HG02938 (cell line): ENCODE measurements at regions not wholly inside any gene's neighbourhood (a gene's known extent, or its start where the extent isn't known, plus 50 kb on each side); places are given as distances from the start of the nearest gene placed in this dataset.
A peak's percentile ranks its signal among the peaks of the same experiment; 100 is the strongest.
"Not testable (repeated sequence)": the region's sequence is repeated elsewhere in the genome, so short reads cannot be mapped to it uniquely, and the experiment has no call there.

Source experiments
- ATAC-seq: cut with Tn5 transposase; IDR thresholded peaks from one replicate; pipeline ENCODE4 v1.9.1; 2021; ENCODE audit warnings: mild to moderate bottlenecking, moderate library complexity; ENCODE audit not compliant: unreplicated experiment

DNA sequence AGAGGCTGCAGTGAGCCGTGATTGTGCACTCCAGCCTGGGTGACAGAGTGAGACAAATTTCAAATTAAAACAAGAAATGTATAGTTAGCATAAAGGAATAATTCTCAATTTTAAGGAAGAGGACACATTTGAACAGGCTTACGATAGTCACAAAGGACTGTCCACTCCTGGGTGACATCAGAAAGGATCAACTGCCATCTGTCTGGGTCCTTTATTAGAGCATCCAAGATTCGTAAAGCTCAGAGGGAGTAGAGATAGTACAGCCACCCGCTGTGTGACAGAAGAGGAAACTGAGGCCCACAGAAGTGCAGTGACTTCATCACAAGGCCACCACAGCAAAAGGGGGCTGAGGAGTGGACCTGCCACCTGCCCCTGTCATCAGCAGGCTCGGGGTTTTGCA, 149.3 kb upstream of the RBPJ start:
- ATAC-seq: no peak

DNA sequence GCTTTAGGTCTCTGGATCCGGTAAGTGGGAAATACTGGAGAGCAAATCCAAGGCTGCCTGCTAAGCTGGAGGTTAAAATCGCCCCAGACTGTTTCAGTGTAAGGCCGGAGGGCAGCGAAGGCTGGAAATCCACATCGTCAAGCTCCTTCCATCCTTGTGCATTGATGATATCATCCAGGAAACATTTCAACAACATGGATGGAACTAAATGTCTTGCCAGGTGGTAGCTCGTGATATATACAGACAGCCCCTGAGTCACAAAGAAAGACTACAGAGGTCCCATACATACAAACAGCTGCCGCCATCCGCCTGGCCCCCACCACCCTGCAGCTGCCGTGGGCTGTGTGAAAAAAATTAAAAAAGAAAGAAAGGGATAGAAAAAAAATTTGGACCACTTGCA, 148.9 kb upstream of the RBPJ start:
- ATAC-seq: no peak

DNA sequence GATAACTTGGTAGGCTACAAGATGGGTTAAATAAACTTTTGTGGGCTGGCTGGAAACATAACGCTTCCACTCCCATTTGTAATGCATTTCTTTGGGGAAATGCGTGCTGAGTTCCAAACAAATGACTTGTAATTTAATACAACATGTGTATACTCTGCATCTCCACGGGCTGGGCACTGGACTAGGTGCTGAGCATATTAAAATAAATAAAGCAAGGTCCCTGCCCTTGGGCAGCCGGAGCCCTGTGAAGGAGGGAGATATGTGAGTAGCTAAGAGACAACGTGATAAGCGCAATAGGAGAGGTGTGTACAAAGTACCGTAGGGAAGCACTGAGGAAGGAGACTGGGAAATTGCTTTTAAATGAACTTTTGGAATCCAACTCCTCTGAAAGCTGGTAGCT, 147.2 kb upstream of the RBPJ start:
- ATAC-seq: no peak

DNA sequence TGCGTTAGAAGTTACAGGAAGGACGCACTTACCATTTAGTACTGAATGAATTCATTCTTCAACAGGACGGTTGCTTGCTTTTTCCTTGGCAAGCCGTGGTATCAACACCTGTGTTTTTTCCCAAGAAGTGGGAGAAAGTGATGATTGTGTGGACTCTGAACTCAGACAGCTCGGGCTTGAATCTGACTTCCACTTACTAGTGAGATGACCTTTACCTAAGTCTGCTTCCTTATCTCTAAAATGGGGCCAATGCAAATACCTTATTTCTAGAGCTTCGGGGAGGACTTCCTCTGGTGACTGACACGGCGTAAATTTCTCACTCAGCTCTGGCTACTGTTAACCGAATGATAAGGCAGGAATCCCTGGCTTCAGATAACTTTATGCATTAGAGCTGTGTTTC, 146.8 kb upstream of the RBPJ start:
- no peak for ATAC-seq

DNA sequence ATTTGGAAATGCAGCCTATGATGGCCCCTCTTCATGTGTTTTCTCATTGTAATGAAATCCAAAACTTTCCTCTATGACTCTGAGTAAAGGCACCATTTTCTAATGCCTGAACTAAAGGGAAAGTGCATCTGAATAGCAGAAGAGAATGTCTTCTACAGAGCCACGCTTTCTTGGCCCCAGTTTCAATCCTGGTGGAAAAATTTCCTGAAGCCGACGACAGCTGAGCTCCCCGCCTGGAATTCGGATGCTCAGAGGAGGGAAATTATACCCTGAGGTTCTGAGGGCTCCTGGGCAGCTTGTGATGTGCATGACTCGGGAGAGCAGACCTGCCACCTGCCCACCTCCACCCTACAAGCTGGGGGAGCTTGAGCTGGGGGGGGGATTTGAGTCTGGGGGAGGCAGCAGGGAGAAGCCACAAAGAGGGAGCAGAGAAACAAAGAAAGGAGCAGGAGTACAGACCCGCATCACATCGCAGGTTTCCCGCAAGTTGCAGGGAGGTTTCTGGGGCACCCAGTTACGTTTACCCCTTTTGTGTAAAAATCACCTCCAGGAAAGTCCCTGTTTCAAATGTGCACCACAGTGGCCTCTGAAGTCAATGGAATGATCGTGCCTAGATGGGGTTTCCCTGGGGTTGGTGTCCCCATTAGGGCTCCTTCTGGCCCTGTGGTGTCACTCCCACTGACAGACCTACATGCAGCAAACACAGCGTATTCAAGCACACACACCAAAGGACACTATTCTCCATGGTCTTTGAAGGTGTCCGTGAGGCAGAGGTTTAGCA, 145.6 kb upstream of the RBPJ start:
- peak; percentile 37 for ATAC-seq

DNA sequence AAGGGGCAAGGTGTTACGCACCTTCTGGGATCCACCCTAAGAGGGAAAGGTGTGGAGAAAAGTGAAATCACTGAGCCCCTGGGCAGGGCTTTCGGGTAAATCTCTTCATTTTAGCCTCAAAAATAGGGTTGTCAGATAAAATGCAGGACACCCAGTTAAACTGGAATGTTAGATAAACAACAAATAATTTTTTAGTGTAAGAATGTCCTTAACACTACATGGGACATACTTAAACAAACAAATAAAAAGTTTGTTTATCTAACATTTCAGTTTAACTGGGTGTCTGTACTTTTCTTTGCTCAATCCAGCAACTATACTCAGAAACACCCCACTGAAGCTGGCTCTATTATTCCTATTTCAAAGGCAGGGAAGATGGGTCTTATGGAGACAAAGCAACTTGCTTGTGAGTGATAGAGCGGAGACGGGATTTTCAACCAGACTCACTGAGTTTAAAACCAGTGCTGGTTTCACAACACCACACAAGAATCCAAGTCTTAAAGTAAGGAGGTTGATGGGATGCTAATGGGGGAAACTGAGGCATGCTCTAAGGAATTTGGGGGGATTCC, 144.8 kb upstream of the RBPJ start:
- no peak for ATAC-seq

DNA sequence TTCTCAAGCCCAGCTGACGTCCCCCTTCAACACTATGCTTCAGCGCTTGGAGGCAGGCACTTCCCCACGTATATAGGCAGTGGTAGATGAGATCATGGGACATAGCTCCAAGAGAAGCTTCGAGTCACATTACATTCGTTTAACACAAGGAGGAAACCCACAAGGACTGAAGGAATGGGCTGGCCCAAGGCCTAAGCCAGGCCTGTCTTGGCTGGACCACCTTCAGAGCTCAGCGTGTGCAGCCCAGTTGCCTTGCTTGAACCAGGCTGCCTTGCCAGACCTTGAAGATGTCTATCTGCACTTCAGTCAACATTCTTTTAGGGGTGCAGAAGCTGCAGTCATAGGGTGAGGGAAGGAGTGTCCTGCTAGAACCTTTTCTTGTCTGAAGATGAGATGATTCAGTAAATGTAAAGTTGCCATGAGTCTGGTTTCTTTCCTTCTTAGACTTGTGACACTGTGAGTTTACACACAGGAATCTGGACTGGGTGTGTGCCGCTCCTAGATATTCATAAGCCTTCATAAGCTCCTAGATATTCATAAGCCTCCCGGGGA, 144.1 kb upstream of the RBPJ start:
- no peak for ATAC-seq

DNA sequence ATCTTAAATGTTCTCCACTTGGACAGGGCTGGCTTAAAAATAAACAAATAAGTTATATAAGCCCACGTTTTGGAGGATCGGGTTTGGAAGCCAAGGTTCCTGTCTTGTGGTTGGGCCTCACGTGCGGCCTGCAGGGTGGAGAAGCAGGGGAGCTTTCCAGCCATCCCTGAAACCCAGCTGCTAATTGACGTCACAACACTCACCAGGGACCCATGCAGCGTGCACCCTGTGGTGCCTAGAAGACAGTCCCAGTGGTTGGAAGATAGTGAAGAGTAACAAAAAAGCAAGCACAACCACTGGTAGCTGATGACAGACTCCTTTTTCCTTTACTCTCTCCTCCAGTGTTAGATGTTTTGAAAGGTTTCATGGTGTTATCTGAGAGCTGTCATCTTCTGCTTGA, 142.0 kb upstream of the RBPJ start:
- ATAC-seq: peak; percentile 6

DNA sequence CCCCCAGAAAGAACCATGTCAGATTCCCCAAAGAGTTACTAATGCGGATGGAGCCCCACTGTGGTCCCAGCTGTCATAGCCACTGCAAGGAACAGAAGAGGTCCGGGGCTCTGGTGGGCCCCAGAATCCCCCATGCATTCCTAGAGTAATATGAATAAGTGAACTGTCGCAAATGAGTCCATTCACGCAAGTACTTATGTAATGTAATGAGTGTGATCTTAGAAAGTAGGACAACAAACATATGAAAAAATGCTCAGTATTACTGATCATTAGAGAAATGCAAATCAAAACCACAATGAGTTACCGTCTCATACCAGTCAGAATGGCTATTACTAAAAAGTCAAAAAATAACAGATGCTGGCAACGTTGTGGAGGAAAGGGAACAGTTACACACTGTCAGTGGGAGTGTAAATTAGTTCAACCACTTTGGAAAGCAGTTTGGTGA, 141.5 kb upstream of the RBPJ start:
- ATAC-seq: peak; percentile 90

DNA sequence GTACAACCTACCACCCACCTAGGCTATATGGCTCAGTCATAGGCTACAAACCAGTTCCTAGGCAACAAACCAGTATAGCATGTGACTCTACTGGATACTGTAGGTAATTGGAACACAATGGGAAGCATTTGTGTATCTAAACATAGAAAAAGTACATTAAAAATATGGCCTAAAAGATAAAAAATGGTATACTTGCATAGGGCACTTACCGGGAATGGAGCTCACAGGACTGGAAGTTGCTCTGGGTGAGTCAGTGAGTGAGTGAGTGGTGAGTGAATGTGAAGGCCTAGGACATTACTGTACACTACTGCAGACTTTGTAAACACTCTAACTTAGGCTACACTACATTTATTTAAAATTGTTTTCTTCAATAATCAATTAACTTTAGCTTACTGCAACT, 139.2 kb upstream of the RBPJ start:
- no peak for ATAC-seq

DNA sequence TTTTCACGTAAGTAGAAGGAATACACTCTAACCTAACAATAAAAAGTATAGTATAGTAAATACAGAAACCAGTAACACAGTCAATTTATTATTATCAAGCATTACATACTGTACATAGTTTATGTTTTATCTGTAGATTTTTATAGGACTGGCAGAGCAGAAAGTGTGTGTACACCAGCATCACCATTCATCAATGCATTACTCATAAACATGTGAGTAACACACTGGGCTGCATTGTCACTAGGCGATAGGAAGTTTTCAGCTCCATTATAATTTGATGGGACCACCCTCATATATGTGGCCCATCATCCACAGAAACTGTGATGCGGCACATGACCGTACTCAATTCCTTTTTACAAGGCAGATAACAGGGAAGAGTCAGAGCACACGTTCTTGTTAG, 137.8 kb upstream of the RBPJ start:
- ATAC-seq: no peak

DNA sequence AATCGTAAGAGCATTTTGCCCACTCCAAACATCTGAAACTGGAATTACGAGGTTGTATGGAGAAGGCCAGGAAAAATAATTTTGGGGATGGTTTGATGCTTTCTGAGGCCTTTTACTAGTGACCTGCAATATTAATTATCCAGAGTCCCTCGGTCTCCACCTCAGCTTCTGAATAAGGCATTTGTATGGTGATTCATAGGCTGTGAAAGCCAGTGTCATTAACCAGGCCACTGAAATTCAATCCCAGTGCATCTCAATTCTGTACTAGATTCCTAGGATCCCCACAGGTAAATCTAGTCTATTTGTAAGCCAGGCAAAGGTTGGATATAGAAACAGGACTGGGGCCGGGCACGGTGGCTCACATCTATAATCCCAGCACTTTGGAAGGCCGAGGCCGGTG, 135.4 kb upstream of the RBPJ start:
- no peak for ATAC-seq

DNA sequence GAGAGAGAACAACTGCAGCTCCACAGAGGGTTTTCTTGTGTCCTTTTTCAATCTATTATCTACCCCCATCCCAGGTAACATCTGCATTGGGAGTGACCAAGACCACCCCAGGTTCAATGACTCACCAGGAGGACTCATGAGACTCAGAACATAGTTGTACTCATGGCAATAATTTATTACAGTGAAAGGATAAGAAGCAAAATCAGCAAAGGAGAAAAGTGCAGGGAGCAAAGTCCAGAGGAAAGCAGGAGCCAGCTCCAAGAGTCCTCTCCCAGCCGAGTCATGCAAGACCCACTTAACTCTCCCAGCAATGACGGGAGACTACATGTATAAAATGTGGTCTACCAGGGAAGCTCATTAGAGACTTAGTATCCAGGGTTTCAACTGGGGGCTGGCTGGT, 129.5 kb upstream of the RBPJ start:
- no peak for ATAC-seq

DNA sequence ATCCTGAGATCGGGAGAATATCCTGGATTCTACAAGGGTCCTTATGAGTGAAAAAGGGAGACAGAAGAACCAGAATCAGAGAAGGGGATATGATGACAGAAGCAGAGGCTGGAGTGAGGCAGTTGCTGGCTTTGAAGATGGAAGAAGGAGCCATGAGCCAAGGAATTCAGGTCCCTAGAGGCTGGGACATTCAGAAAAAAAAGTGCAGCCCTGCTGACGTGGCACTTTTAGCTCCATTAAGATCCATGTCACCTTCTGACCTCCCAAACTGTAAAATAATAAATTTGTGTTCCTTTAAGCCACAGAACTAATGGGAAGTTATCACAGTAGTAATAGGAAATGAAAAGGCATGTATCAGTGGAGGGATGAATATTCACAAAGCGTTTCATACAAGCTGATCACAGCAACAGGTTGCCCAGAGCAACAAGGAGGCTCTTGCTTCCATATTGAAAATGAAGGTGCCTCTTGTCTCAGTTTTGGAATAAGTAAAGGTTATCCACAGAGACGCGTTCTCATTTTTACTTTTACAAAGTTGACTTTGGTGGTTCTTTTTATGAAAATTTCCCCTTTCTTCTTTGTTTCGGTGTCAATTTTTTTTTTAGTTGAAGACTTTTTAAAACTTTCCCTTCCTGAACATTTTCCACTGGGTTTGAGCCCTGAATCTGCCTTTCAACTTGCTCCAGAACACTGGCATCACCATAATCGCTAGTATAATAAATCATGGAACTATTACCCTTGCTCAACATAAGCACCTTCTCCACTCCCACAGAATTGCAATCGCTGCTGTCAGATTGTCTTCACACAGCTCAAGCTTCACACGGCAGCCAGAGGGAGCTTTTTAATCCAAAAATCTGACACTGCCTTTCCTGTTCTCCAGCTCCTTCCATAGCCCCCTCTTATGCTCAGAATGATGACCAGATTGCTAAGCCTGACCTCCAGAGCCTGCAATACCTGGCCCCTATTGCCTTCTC, 127.6 kb upstream of the RBPJ start:
- peak; percentile 41 for ATAC-seq

DNA sequence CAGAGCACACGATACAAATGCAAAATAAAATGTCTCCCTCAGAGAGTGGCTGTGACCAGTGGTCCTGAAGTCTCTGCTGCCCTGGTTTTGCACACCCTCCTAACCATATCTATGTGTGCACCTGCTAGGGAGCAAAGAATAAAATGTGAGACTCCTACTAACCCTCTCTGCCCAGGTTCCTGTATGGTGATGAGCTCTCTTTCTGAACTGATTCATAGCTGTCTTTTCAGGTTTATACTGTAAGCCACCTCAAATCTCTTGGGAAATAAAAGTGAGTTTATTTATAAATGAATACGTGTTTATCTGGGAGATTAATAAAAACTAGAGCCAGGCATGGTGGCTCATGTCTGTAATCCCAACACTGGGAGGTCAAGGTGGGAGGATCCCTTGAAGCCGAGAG, 126.0 kb upstream of the RBPJ start:
- peak; percentile 41 for ATAC-seq

DNA sequence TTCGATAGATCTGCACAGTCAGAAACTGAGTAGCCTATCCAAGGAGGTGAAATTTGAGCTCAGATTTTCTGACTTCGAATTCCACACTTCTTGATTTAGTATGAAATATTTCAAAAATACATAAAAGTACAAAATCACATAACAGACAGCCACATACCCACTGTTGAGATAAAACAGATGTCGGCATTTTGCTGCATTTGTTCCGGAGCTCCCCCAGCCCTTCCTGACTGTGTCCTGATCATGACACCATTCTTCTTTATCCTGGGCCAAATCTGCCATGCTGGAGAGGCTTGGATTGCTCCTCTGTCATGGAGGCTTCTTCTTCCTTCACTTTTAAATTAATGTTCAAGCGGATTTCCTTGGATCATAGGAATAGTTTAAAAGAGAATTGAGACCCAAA, 124.2 kb upstream of the RBPJ start:
- ATAC-seq: no peak

DNA sequence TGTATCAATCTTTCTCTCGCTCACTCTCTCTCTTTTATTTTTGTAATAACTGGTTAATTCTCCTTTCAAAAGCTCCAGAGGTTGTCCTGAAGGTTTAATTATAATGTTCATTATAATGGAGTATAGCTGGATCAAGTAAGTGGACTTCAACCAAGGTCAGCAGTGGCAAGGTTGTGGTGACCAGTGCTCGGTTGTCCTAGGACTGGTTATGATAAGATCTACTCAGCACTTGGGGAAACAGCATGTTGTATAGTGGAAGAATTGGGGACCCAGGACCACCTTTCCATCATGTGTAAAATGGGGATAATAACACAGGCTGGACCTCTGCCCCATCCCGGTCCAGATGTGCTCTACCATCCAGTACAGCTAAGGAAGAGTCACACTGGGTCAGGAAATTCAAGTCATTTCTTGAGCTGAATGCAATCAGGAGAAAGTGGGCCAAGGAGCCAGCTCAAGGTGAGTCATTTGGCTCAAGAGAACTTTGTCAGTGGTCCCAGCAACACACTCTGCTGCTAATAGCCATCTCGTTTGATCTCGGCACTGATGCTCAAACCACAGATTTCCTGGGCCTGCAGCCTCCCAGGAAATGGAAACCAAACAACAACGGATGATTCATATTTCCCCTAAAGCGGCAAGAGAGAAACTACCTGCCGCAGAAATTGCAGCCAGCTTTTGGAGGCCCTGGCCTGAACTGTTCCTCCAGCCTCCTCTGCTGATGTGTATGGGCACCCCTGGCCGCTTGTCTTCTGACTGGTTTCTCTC, 123.6 kb upstream of the RBPJ start:
- ATAC-seq: peak; percentile 78

DNA sequence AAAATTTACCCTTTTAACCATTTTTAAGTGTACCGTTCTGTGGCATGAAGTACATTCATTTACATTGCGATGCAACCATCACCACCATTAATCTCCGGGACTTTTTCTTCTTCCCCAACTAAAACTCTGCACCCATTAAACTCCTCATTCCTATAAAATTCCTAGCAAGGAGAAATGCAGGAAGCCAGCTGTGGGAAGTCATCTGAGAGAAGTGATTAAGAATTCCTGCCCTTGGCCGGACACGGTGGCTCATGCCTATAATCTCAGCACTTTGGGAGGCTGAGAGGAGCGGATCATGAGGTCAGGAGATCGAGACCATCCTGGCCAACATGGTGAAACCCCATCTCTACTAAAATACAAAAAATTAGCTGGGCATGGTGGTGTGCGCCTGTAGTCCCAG, 121.9 kb upstream of the RBPJ start:
- not testable (repeated sequence) for ATAC-seq

DNA sequence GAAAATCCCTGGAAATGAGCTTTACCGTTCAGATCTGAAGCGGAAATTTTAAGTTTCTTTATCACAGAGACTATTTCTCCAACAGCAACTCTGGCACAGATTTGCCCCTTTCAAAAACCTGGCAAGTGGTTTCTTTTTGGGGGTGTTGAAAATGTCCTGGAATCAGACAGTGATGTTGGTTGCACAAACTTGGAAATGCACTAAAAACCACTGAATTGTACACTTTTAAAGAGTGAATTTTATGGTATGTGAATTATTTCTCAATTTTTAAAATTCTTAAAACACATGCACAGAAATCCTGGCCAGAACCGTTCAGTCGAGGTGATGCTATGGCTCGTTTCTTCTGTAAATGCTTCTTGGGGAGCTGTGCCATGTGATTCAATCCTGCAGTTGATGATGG, 121.2 kb upstream of the RBPJ start:
- ATAC-seq: no peak

DNA sequence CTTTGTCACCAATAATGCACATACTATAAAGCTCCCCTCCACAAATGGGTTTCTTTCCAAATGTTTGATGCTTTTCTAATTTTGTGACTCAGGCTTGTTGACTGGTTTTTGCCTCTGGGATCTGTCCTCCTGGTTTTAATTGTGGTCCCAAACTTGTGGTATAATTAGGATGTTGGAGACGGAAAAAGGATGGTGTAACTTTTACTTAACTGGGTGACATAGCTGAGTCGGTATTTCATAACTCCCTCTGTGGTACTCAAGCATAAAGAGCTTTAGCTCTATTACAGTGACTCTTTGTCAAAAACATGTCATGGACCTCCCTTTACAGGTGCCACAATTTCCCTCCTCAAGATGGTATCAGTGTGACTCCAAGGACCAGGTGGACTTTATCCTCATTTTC, 119.7 kb upstream of the RBPJ start:
- ATAC-seq: no peak
